Astrocyte of the cerebellum (primary cell): ENCODE measurements at regions not wholly inside any gene's neighbourhood (a gene's known extent, or its start where the extent isn't known, plus 50 kb on each side); places are given as distances from the start of the nearest gene placed in this dataset.

Source experiments
- DNase-seq: peaks from one replicate; pipeline ENCODE4 v3.0.0-alpha.2; 2011; ENCODE audit warnings: low read depth
- H3K4me3 ChIP-seq: 2 replicates; pipeline ENCODE4 v1.5.1; 2011; ENCODE audit warnings: mild to moderate bottlenecking, low read depth, low read length, moderate library complexity
- in situ Hi-C: cut with HindIII; loops from 2 replicates; pipeline ENCODE4 v1.10.0; 2017; ENCODE audit warnings: low sequenced_read_pairs
- TF ChIP-seq, protein P1 (sequence below): IDR thresholded peaks from 2 replicates; pipeline ENCODE4 v1.5.1; 2012; ENCODE audit warnings: low read length, low read depth, moderate library complexity, mild to moderate bottlenecking; ENCODE audit errors: missing control alignments

DNA sequence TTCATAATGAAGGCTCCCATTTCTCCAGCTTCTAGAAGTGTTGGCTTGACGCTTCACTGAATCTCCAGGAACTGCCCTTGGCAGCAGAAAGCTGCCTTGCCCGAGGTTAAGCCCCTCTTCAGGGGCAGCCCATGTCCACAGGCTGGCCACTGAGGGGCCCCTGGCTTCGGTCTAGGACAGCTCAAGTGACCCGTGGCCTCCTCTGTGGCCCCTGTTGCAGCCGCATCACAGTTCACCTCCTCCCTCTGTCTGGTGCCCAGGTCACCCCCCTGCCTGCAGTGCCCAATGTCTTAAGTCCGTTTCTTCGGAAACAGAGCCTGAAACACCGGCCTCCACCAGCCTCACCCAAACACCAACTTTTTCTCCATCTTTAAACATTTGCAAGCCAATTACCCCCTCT, 279.2 kb upstream of the MKI67 start:
- TF ChIP-seq, protein P1, sequence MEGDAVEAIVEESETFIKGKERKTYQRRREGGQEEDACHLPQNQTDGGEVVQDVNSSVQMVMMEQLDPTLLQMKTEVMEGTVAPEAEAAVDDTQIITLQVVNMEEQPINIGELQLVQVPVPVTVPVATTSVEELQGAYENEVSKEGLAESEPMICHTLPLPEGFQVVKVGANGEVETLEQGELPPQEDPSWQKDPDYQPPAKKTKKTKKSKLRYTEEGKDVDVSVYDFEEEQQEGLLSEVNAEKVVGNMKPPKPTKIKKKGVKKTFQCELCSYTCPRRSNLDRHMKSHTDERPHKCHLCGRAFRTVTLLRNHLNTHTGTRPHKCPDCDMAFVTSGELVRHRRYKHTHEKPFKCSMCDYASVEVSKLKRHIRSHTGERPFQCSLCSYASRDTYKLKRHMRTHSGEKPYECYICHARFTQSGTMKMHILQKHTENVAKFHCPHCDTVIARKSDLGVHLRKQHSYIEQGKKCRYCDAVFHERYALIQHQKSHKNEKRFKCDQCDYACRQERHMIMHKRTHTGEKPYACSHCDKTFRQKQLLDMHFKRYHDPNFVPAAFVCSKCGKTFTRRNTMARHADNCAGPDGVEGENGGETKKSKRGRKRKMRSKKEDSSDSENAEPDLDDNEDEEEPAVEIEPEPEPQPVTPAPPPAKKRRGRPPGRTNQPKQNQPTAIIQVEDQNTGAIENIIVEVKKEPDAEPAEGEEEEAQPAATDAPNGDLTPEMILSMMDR = no peak
- in situ Hi-C loops = no loop called here
- no peak for DNase-seq
- no peak overlapping the region for H3K4me3 ChIP-seq

- in situ Hi-C loops = loop anchor here (5.0 kb wide), 1 partner anchor 71 kb away; no protein-coding TSS in a partner anchor
- H3K4me3 ChIP-seq = no peak overlapping the region
- DNase-seq = no peak
- TF ChIP-seq, protein P1 = no peak
Measured at GRCh38 chr10:128411643-128412042, 285.4 kb upstream of the MKI67 start.

- in situ Hi-C loops = loop anchor here (5.0 kb wide), 1 partner anchor 68 kb away; no protein-coding TSS in a partner anchor
- TF ChIP-seq, protein P1 = no peak
- DNase-seq = no peak
- no peak overlapping the region for H3K4me3 ChIP-seq
Measured at GRCh38 chr10:128414568-128414967, 288.3 kb upstream of the MKI67 start.

GRCh38 chr10:128416231-128416630, 290.0 kb upstream of the MKI67 start:
- in situ Hi-C loops = no loop called here
- H3K4me3 ChIP-seq = no peak overlapping the region
- DNase-seq = no peak
- TF ChIP-seq, protein P1 = no peak

DNA sequence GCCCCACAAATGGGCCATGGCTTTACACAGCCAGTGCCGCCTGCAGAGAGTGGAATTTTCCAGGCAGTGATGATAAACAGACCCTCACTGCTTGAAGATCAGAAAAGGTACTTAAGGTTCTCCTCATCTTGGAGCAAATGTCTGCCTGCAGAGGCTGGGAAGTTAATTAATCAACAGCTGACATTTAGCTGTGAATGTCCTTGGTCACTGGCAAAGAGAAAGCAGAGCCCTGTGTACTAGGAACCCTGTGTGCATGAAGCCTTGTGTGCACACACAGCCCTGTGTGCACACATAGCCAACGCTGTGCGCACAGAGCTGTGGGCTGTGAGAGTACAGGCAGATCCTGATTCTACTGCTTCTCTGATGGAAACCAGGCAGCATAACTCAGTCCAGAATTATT, 291.6 kb upstream of the MKI67 start:
- in situ Hi-C loops = no loop called here
- no peak overlapping the region for H3K4me3 ChIP-seq
- TF ChIP-seq, protein P1 = no peak
- DNase-seq = no peak

GRCh38 chr10:128418819-128419218, 292.6 kb upstream of the MKI67 start:
- TF ChIP-seq, protein P1 = no peak
- in situ Hi-C loops = no loop called here
- no peak overlapping the region for H3K4me3 ChIP-seq
- no peak for DNase-seq

GRCh38 chr10:128419466-128420019, 293.3 kb upstream of the MKI67 start:
- TF ChIP-seq, protein P1 = no peak

More at GRCh38 chr10:128419466-128420019, 293.3 kb upstream of the MKI67 start:
- no peak for DNase-seq
- in situ Hi-C loops = no loop called here
- no peak overlapping the region for H3K4me3 ChIP-seq
